ENCODE measurements at regions not wholly inside any gene's neighbourhood (a gene's known extent, or its start where the extent isn't known, plus 50 kb on each side); places are given as distances from the start of the nearest gene placed in this dataset.

GRCh38 chr17:33506889-33507650 lies 214.0 kb upstream of the ASIC2 start:
- TF ChIP-seq HCFC1 (IDR thresholded peaks at IDR 0.05; ENCODE audit: low read length) (no peak), ATF3 (IDR thresholded peaks at IDR 0.05; ENCODE audit: borderline replicate concordance, extremely low read depth, low read depth, low read length) (no peak), HDAC2 (IDR thresholded peaks at IDR 0.05) (no peak), CTCF (IDR thresholded peaks at IDR 0.05 in 2 of 3, conservative IDR thresholded peaks at IDR 0.05 in 1 of 3; ENCODE audit: control insufficient read depth in 2 of 3, extremely low read depth in 1 of 3, insufficient read depth in 1 of 3, low read depth in 3 of 3, low read length in 3 of 3) (no peak), TCF3 (IDR thresholded peaks at IDR 0.05; ENCODE audit: borderline replicate concordance, insufficient read depth, low read depth, low read length) (no peak)

All from GM12878 (cell line).